Cerebellar nuclear complex (tissue), 1 donor: ENCODE measurements at regions not wholly inside any gene's neighbourhood (a gene's known extent, or its start where the extent isn't known, plus 50 kb on each side); places are given as distances from the start of the nearest gene placed in this dataset.

Experiments
- DNase-seq, 2 experiments: peaks; one replicate each; lab custom pipeline; 2025; lab: John Stamatoyannopoulos, UW

GRCh38 chr2:12059616-12060441 is 313.4 kb downstream of the LPIN1 start:
- no peak for DNase-seq

- no peak for DNase-seq
Measured at GRCh38 chr2:12060886-12061285, 314.5 kb downstream of the LPIN1 start.

GRCh38 chr2:12061286-12062052 is 315.0 kb downstream of the LPIN1 start:
- DNase-seq, result no peak

- no peak for DNase-seq
Measured at GRCh38 chr2:12062053-12062395, 315.6 kb downstream of the LPIN1 start.

- no peak for DNase-seq
Measured at GRCh38 chr2:12063210-12063609, 316.8 kb downstream of the LPIN1 start.

- DNase-seq, result no peak
Measured at GRCh38 chr2:12064153-12064552, 317.7 kb downstream of the LPIN1 start.

GRCh38 chr2:12066116-12066515 is 319.7 kb downstream of the LPIN1 start:
- DNase-seq, result no peak

- DNase-seq, result no peak
Measured at GRCh38 chr2:12066986-12067385, 320.6 kb downstream of the LPIN1 start.

GRCh38 chr2:12068796-12069538 is 322.5 kb downstream of the LPIN1 start:
- no peak for DNase-seq

- no peak for DNase-seq
Measured at GRCh38 chr2:12070153-12070552, 323.7 kb downstream of the LPIN1 start.

- no peak for DNase-seq
Measured at GRCh38 chr2:12070581-12070980, 324.1 kb downstream of the LPIN1 start.

- DNase-seq, result no peak
Measured at GRCh38 chr2:12071318-12071717, 324.9 kb downstream of the LPIN1 start.

- no peak for DNase-seq
Measured at GRCh38 chr2:12073217-12073852, 326.9 kb downstream of the LPIN1 start.

- no peak for DNase-seq
Measured at GRCh38 chr2:12074126-12074844, 327.9 kb downstream of the LPIN1 start.

- DNase-seq, result no peak
Measured at GRCh38 chr2:12074845-12075217, 328.4 kb downstream of the LPIN1 start.

GRCh38 chr2:12075603-12076002 is 329.2 kb downstream of the LPIN1 start:
- no peak for DNase-seq

- DNase-seq, result no peak
Measured at GRCh38 chr2:12076810-12077209, 330.4 kb downstream of the LPIN1 start.

- DNase-seq, result no peak
Measured at GRCh38 chr2:12080360-12080759, 333.9 kb downstream of the LPIN1 start.

GRCh38 chr2:12081481-12082210 is 335.2 kb downstream of the LPIN1 start:
- no peak for DNase-seq

- DNase-seq, result no peak
Measured at GRCh38 chr2:12083081-12083581, 336.7 kb downstream of the LPIN1 start.
